Epithelial cell of esophagus (primary cell): ENCODE measurements at regions not wholly inside any gene's neighbourhood (a gene's known extent, or its start where the extent isn't known, plus 50 kb on each side); places are given as distances from the start of the nearest gene placed in this dataset.
A peak's percentile ranks its signal among the peaks of the same experiment; 100 is the strongest.

Experiments used
- DNase-seq: peaks from one replicate; pipeline ENCODE4 v3.0.0; 2010; ENCODE audit warnings: low read depth
- H3K4me3 ChIP-seq: 2 replicates; pipeline ENCODE4 v1.5.1; 2011; ENCODE audit warnings: mild to moderate bottlenecking, low read length, control low read depth
- CTCF ChIP-seq: IDR thresholded peaks from 2 replicates; pipeline ENCODE4 v1.5.1; 2011; ENCODE audit warnings: low read depth, mild to moderate bottlenecking, low read length, control low read depth, inconsistent platforms; ENCODE audit not compliant: insufficient read depth; ENCODE audit errors: missing control alignments

DNA sequence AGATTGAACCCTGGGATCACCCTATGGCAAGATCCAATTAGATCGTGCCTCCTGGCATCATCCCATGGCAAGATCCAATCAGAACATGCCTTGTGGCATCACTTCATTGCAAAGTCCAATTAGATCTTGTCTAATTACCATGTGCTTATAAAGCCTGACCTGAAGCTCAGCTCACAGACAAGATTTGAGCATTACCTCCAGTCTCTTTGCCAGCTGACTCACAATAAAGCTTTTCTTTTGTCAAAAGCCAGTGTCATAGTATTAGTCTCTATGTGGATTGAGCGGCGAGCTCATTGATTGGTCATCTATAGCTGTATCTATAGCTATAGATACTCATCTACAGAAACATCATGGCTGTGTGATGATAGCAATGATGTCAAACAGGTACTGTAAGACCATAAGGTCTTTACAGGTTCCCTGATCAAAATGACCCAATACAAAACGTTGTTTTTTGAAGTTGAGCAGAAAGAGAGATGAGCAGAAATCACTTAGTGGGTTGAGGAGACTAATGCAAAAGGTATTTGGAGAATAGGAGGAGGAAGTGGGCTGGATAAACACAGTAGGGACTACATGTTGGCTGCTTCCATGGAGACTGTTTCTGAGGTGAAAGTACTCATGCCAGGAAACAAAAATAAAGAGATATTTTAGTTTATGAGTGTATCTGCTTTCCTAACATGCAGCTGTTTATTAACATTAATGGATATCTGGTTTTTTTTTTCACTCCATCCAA, 545.9 kb upstream of the AMELY start:
- H3K4me3 ChIP-seq: no peak overlapping the region
- TF ChIP-seq CTCF: no peak
- DNase-seq: peak; percentile 65

GRCh38 chrY:7455626-7456025, 544.1 kb upstream of the AMELY start:
- no peak for TF ChIP-seq CTCF
- peak; percentile 53 for DNase-seq
- H3K4me3 ChIP-seq: no peak overlapping the region

- H3K4me3 ChIP-seq: no peak overlapping the region
- no peak for DNase-seq
- no peak for TF ChIP-seq CTCF
These were observed 541.8 kb upstream of the AMELY start for GRCh38 chrY:7453336-7453735.

DNA sequence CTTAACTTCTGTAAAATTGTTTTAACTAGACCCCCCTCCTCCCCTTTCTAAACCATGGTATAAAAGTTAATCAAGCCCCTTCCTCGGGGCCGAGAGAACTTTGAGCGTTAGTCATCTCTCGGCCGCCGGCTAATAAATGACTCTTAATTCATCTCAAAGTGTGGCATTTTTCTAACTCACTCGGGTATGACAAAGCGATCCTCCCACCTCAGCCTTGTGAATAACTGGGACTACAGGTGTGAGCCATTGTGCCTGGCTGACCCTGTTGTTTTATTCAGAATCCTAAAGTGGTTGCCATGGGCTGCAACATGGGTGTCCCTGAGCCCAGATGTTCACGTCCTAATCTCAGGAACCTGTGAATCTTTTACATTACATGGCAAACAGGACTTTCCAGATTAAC, 540.7 kb upstream of the AMELY start:
- TF ChIP-seq CTCF: no peak
- no peak overlapping the region for H3K4me3 ChIP-seq
- no peak for DNase-seq

DNA sequence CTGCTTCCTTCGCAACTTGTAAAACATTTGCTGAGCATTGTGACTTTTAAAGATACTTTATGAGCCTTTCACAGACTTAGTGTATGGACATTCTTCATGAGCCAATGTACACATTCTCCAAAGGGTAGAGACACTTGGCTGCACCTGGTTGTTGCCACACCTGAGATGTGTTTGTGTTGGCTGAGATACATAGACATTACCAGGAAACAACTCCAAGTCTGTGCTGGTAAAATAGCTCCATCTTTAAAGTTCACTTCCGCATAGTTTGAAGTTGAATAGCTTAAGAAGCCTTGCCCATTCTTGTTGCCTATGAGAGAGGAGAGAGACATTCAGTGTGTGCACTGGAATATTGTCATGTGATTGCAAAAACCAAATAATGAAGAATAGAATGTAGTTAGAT, 538.3 kb upstream of the AMELY start:
- H3K4me3 ChIP-seq: no peak overlapping the region
- TF ChIP-seq CTCF: no peak
- DNase-seq: peak; percentile 94

DNA sequence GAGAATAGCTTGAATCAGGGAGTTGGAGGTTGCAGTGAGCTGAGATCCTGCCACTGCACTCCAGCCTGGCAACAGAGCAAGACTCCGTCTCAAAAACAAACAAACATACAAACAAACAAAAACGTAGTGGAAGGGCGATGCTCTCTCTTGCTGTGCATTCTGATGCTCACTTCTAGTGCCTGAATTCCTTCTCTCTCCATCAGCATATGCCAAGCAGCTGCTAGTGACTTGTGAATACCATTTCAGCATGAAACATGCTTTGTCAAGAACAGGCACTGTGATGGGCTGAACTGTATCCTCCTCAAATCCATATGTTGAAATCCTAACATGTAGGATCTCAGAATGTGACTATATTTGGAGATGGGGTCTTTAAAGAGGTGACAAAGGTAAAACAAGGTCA, 537.1 kb upstream of the AMELY start:
- H3K4me3 ChIP-seq: no peak overlapping the region
- TF ChIP-seq CTCF: no peak
- no peak for DNase-seq

- H3K4me3 ChIP-seq: no peak overlapping the region
- TF ChIP-seq CTCF: no peak
- DNase-seq: peak; percentile 77
These were observed 536.4 kb upstream of the AMELY start for GRCh38 chrY:7447881-7448516.
